Activated naive CD8-positive, alpha-beta T cell treated with anti-CD3 and anti-CD28 coated beads, Interleukin-2, amount 10 ng/mL, durations not matched to agents 7 days and 5 days (primary cell): ENCODE measurements at regions not wholly inside any gene's neighbourhood (a gene's known extent, or its start where the extent isn't known, plus 50 kb on each side); places are given as distances from the start of the nearest gene placed in this dataset.

Experiments
- ATAC-seq: fragments of 150-1000 bp; cut with Tn5 transposase; one replicate; pipeline ENCODE4 v1.10.0; 2021; ENCODE audit warnings: low read depth, moderate library complexity
- POLR2A ChIA-PET: fragments of 350-600 bp; sonication (Branson Sonifier 250); formaldehyde crosslinking; loops from one replicate; lab custom pipeline; 2021; ENCODE audit warnings: antibody characterized with exemption; lab: Charles Lee
- DNase-seq: peaks from one replicate; pipeline ENCODE4 v3.0.0; 2021
- H3K27ac Mint-ChIP-seq: one replicate; pipeline ENCODE4 v1.8.0; 2022; ENCODE audit warnings: mild to moderate bottlenecking, mixed read lengths
- H3K27me3 Mint-ChIP-seq: one replicate; pipeline ENCODE4 v1.8.0; 2022; ENCODE audit warnings: mild to moderate bottlenecking, moderate library complexity, mixed read lengths
- H3K36me3 Mint-ChIP-seq: one replicate; pipeline ENCODE4 v1.8.0; 2021; ENCODE audit warnings: mild to moderate bottlenecking, mixed read lengths
- H3K4me1 Mint-ChIP-seq: one replicate; pipeline ENCODE4 v1.8.0; 2021; ENCODE audit warnings: mixed read lengths
- H3K4me3 Mint-ChIP-seq: one replicate; pipeline ENCODE4 v1.8.0; 2022; ENCODE audit warnings: mild to moderate bottlenecking, moderate library complexity, mixed read lengths
- H3K9me3 Mint-ChIP-seq: one replicate; pipeline ENCODE4 v1.8.0; 2021; ENCODE audit warnings: mixed read lengths

DNA sequence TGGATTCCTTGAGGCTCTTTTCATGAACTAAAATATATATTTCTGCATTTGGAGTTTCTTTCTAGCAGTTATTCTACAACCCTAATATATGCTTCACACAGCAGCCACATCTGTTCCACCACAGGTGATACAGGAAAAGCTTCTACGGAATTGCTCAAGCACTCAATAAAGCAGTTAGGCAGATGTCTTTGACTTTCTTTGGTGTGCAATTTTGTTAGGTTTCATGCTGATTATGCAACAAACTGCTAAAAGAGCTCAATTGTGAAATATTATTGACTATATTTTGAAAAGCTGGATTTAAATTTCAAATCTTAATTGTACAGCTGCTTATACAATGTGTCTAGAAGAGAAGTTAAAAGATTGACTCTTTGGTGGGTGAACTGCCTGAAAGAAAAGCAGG, 1055.6 kb upstream of the FBXO33 start:
- DNase-seq = no peak
- H3K27ac Mint-ChIP-seq = no peak overlapping the region
- no peak for ATAC-seq

DNA sequence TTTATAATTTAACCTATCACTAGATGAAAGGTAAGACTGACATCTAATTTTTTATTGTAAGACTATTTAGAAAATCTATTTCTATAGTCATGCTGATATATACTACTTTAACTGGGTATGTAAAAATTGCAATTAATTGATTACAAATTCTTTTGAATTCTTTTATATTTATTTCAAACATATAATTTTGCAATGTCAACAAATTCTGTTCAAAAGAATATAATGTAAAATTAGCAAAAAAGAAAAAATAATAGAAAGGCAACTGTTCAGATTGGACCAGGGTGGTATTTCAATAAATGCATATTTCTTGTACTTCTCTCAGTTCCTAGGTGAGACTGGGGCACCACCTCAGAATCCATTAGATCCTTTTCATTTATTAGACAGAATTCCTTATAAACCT, 1053.5 kb upstream of the FBXO33 start:
- POLR2A ChIA-PET = no interaction called here
- Mint-ChIP-seq H3K4me3 (no peak overlapping the region), H3K36me3 (no peaks in the 10 kb centered on the region), H3K27me3 (no peaks in the 10 kb centered on the region), H3K9me3 (peaks cover 2% of the 10 kb centered on the region), H3K27ac (no peak overlapping the region), H3K4me1 (no peaks in the 10 kb centered on the region)
- DNase-seq (no peak), ATAC-seq (no peak)

More for the DNA sequence above, 1055.6 kb upstream of the FBXO33 start:
- H3K4me3 Mint-ChIP-seq = no peak overlapping the region
- H3K9me3 Mint-ChIP-seq = peaks cover 2% of the 10 kb centered on the region
- H3K27me3 Mint-ChIP-seq = no peaks in the 10 kb centered on the region
- no peaks in the 10 kb centered on the region for H3K36me3 Mint-ChIP-seq
- POLR2A ChIA-PET = no interaction called here
- no peaks in the 10 kb centered on the region for H3K4me1 Mint-ChIP-seq

DNA sequence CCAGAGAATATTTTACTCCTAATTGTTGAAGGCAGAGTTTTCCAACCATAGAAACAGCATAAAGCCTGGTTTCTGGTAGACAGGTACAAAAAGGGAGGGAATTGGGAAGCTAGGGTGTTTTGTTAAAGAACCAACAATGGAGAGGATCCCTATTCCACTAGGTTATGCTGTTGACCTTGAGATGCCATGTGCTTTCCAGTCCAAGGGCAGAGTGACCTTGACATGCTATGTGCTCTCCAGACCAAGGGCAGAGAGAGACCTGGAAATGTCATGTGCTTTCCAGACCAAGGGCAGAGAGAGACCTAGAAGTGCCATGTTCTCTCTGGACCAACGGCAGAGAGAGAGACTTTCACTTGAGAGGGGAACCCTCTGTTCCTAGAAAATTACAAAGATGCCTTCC, 1043.8 kb upstream of the FBXO33 start:
- Mint-ChIP-seq H3K36me3 (no peaks in the 10 kb centered on the region), H3K27me3 (no peaks in the 10 kb centered on the region), H3K9me3 (peaks cover 20% of the 10 kb centered on the region), H3K4me1 (no peaks in the 10 kb centered on the region), H3K4me3 (no peak overlapping the region), H3K27ac (no peak overlapping the region)
- ATAC-seq = no peak
- POLR2A ChIA-PET = no interaction called here
- DNase-seq = no peak

DNA sequence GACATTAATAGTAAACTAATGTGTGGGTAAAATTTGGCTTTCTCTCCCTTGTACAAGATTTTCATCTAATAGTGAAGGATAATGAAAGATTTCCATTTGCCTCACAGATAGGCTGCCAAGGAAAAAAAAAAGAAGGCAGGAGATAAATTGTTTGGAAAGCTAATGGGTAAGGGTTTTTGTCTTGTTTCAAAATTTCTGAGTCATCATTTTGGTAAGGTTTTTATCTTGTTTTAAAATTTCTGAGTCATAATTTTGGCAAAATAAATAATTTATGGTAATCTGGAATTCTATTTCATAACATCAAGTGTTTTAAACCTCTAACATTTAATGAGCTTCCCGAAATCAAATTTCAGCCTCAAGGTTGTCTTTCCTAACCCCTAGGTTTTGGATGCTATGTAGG, 1035.7 kb upstream of the FBXO33 start:
- Mint-ChIP-seq H3K9me3 (peaks cover 15% of the 10 kb centered on the region), H3K4me3 (no peak overlapping the region), H3K27me3 (no peaks in the 10 kb centered on the region), H3K27ac (no peak overlapping the region), H3K36me3 (no peaks in the 10 kb centered on the region), H3K4me1 (no peaks in the 10 kb centered on the region)
- no peak for DNase-seq
- POLR2A ChIA-PET = no interaction called here
- ATAC-seq = no peak

DNA sequence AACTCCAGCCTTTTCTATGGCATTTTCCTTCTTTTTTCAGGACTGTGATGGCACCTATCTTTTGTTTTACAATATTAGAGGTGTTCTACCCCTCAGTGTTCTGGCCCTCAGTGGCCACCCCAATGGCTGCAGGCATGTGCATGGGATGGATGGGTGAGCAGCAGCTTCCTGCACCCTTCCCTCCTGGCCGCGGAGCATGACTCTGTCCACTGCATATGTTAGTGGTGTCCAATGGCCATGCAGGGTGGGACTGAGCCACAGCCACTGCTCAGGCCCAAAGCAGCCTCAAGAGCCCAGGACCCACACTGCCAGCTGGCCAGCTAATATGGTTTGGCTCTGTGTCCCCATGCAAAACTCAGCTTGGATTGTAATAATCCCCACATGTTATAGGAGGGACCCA, 1032.3 kb upstream of the FBXO33 start:
- no peak for ATAC-seq
- H3K4me3 Mint-ChIP-seq = no peak overlapping the region
- H3K27ac Mint-ChIP-seq = no peak overlapping the region
- POLR2A ChIA-PET = no interaction called here
- no peaks in the 10 kb centered on the region for H3K4me1 Mint-ChIP-seq
- H3K27me3 Mint-ChIP-seq = no peaks in the 10 kb centered on the region
- H3K36me3 Mint-ChIP-seq = no peaks in the 10 kb centered on the region
- DNase-seq = no peak
- peaks cover 9% of the 10 kb centered on the region for H3K9me3 Mint-ChIP-seq

DNA sequence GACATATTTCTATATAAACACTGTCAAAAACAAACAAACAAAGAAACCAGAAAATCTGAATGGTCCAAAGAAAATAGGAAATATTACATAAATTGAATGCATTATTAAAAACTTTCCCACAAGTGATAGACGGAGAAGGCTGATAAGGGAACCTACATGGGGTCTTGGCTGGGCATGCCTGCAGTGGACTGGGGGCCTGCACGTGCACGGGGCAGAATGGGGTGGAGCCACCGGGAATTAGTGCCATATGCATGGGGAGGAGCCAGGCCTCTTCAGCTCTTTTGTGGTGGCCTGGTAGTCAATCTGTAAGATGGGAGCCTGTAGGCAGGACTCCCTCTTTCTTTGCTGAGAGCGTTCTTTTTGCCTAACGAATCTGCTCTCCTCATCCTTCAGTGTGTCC, 1031.7 kb upstream of the FBXO33 start:
- Mint-ChIP-seq H3K27me3 (no peaks in the 10 kb centered on the region), H3K4me1 (no peaks in the 10 kb centered on the region), H3K36me3 (no peaks in the 10 kb centered on the region), H3K27ac (no peak overlapping the region), H3K4me3 (no peak overlapping the region), H3K9me3 (peaks cover 9% of the 10 kb centered on the region)
- no peak for ATAC-seq
- no peak for DNase-seq
- POLR2A ChIA-PET = no interaction called here

DNA sequence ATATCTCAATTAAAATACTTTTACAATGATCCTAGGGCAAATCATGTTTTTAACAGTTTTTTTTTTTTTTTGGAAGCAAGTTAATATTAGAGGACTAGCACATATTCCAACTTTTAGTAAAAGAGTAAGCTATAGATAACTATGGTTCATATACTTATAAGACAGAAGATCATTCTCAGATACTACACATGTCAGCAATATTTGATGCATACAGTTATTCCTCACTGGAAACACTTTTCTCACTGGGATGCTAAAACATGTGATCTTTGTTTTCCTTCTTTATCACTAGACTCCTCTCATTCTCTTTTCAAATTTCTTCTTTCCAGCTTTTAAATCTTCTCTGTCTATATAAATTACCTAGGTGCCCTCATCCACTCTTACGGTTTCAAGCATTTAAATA, 1020.4 kb upstream of the FBXO33 start:
- no peaks in the 10 kb centered on the region for H3K36me3 Mint-ChIP-seq

DNA sequence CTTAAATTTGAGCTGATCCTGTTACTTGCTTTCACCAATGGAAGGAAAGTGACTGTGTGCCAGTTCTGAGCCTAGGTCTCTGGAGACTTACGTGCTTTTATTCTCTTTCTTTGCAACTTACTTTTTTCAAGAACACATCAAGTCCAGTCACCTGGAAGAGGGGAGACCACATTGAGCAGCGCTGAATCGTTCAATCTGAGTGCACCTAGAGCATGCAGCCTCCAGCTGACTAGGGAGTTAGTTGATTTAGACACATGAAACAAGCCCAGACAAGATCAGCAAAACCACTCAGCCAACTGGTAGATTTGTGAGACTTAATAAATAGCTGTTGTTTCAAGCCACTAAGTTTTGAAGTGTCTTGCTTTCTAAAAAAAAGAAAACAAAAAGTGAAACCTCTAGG, 1014.8 kb upstream of the FBXO33 start:
- no peaks in the 10 kb centered on the region for H3K36me3 Mint-ChIP-seq
- POLR2A ChIA-PET = no interaction called here
- no peak overlapping the region for H3K4me3 Mint-ChIP-seq
- H3K4me1 Mint-ChIP-seq = no peaks in the 10 kb centered on the region
- DNase-seq (no peak), ATAC-seq (no peak)
- no peak overlapping the region for H3K27ac Mint-ChIP-seq
- peaks cover 2% of the 10 kb centered on the region for H3K9me3 Mint-ChIP-seq
- no peaks in the 10 kb centered on the region for H3K27me3 Mint-ChIP-seq

More for the DNA sequence above, 1020.4 kb upstream of the FBXO33 start:
- H3K4me3 Mint-ChIP-seq = no peak overlapping the region
- H3K27me3 Mint-ChIP-seq = no peaks in the 10 kb centered on the region
- no peak for ATAC-seq
- H3K27ac Mint-ChIP-seq = no peak overlapping the region
- POLR2A ChIA-PET = no interaction called here
- no peaks in the 10 kb centered on the region for H3K4me1 Mint-ChIP-seq
- no peaks in the 10 kb centered on the region for H3K9me3 Mint-ChIP-seq
- DNase-seq = no peak

DNA sequence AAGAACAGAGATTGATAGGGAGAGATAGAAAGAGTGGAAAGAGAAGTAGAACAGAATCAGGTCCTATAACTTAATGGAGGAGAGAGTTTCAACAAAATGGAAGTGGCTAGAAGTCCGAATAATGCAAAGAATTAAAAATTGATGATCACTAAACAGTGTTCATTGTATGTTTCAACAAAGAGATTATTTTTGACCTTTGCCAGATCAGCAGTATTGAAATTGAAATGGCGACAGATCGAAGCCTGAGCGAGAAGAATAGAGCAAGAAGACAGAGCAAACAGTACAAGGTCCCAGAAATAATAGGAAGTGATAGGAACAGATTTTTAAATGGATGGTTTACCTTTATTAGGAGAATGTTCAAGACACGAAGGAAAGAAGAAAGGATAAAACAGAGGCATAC, 1012.8 kb upstream of the FBXO33 start:
- no peak for ATAC-seq
- Mint-ChIP-seq H3K4me3 (no peak overlapping the region), H3K4me1 (no peaks in the 10 kb centered on the region), H3K9me3 (peaks cover 2% of the 10 kb centered on the region), H3K36me3 (no peaks in the 10 kb centered on the region), H3K27ac (no peak overlapping the region), H3K27me3 (no peaks in the 10 kb centered on the region)
- no peak for DNase-seq
- POLR2A ChIA-PET = no interaction called here

DNA sequence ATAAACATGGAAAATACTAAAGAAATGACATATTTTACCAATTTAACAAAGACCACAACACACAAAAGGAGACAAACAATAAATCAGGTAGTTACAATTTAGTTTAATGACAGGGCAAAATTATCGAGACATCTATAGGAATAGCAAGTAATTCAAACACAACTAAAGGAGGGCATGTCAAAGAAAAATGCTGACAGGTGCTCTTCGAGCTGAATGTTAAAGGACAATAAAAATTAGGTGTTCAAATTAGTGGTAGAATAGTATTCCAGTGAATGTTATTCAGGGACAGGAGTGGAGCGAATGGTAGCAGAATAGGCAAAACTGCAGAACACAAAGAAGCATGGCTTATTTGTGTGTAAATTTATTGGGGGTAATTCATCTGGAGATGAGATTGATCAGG, 1004.3 kb upstream of the FBXO33 start:
- Mint-ChIP-seq H3K9me3 (peaks cover 1% of the 10 kb centered on the region), H3K36me3 (no peaks in the 10 kb centered on the region), H3K27me3 (no peaks in the 10 kb centered on the region), H3K4me3 (no peak overlapping the region), H3K27ac (no peak overlapping the region), H3K4me1 (no peaks in the 10 kb centered on the region)
- ATAC-seq = no peak
- POLR2A ChIA-PET = no interaction called here
- DNase-seq = no peak

DNA sequence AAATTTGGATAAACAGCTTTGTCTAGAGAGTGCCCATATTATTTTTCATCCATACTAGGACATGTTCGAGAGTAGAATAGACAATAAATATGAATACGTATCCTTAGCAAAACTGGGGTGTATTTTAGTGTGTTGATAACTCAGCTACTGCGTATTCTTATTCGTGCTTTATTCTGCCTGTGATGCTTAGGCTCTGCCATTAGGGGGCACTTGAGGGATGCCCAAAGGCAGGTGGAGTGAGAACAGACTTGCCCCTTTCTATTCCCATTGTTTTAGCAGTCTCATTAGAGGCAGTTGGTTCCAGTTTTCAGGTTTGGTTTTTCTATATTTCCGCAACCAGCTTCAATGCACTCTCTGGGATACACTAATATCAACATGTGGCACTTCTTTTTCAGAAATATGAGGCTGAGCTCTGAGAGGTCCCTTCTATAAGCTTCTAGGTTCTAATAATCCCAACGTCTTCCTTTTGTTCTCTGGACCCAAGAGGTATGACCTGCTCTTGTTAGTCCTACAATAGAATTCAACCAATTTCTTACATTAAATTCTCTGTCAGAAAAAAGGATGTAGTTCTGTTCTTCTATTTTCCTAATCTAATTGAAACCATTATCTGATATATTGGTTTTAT, 985.7 kb upstream of the FBXO33 start:
- ATAC-seq (no peak), DNase-seq (no peak)
- Mint-ChIP-seq H3K36me3 (no peaks in the 10 kb centered on the region), H3K4me1 (no peaks in the 10 kb centered on the region), H3K27me3 (no peaks in the 10 kb centered on the region), H3K4me3 (no peak overlapping the region), H3K9me3 (no peaks in the 10 kb centered on the region), H3K27ac (no peak overlapping the region)
- POLR2A ChIA-PET = no interaction called here

DNA sequence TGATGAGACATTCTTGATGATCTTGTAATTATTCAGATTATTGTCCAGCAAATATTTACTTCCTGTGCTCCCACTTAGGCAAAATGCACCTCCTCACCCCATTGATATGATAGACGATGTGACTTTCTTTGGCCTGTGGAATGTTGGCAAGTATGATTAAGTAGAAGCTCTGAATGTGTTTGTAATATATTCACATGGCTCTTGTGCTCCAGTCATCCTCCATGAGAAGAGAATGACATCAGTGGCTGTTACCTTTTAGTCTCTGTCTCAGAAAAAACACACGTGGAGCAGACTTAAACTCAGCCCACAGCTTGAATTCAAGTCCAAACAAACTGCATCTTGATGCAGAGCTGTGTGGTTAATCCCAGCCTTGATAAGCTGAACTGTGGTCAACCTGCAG, 984.3 kb upstream of the FBXO33 start:
- Mint-ChIP-seq H3K27me3 (no peaks in the 10 kb centered on the region), H3K4me1 (no peaks in the 10 kb centered on the region), H3K27ac (no peak overlapping the region), H3K4me3 (no peak overlapping the region), H3K9me3 (no peaks in the 10 kb centered on the region), H3K36me3 (no peaks in the 10 kb centered on the region)
- no peak for ATAC-seq
- DNase-seq = no peak
- POLR2A ChIA-PET = no interaction called here

DNA sequence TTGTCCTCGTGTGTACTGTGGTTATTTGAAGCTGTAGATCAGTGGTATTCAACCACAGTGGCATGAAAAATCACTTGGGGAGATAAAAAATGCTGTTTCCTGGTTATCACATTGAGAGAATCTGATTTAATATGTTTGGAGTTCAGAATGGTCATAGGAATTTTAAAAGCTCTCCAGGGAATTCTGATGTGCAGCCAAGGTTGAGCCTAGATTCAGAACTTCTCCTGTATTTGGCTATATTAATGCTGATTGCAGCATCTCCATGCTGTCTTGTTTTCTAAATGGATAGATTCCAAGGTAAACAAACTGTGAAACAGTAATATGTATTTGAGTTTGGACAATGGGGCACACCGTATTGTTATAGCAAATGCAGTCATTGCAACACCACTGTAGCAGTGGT, 982.2 kb upstream of the FBXO33 start:
- Mint-ChIP-seq H3K36me3 (no peaks in the 10 kb centered on the region), H3K27ac (no peak overlapping the region), H3K4me3 (no peak overlapping the region), H3K27me3 (no peaks in the 10 kb centered on the region), H3K9me3 (peaks cover 3% of the 10 kb centered on the region), H3K4me1 (no peaks in the 10 kb centered on the region)
- POLR2A ChIA-PET = no interaction called here
- DNase-seq = no peak
- no peak for ATAC-seq

DNA sequence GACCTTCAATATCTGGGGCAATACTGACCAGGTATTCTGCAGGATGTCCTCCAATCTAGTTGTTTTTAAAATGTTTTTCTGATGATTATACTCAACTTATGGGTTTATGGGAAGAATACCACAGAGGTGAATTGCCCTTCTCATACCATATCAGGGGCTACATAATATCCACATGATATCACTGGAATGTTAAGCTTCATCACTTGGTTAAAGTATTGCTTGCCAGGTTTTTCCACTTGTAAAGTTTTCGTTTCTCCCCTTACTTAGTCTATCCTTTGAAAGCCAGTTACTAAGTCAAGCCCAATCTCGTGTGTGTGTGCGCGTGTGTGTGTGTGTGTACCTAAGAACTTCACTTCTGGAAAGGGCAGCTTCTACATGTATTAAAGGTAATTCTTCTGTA, 980.9 kb upstream of the FBXO33 start:
- ATAC-seq (no peak), DNase-seq (no peak)
- H3K4me1 Mint-ChIP-seq = no peaks in the 10 kb centered on the region
- H3K4me3 Mint-ChIP-seq = no peak overlapping the region
- POLR2A ChIA-PET = no interaction called here
- H3K36me3 Mint-ChIP-seq = no peaks in the 10 kb centered on the region
- H3K9me3 Mint-ChIP-seq = peaks cover 7% of the 10 kb centered on the region
- H3K27ac Mint-ChIP-seq = no peak overlapping the region
- H3K27me3 Mint-ChIP-seq = no peaks in the 10 kb centered on the region

DNA sequence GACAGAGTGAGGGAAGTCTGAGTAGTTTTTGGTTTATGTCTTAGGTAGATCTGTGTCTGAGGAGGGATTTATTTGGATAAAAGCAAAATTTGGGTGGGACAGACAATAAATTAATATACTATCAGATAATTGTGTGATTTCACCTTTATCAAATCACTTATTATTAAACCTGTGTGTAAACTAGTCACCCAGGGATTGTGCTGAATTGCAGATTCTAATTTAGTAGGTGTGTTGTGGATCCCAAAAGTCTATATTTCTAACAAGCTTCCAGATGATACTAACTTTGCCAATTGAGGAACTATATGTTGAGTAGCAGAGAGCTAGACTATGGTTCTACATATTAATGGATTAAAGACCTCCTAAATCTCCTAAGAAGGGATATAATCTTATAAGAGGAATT, 978.5 kb upstream of the FBXO33 start:
- ATAC-seq (no peak), DNase-seq (no peak)
- no peak overlapping the region for H3K27ac Mint-ChIP-seq
- no peaks in the 10 kb centered on the region for H3K27me3 Mint-ChIP-seq
- H3K4me1 Mint-ChIP-seq = no peaks in the 10 kb centered on the region
- POLR2A ChIA-PET = no interaction called here
- H3K9me3 Mint-ChIP-seq = peaks cover 15% of the 10 kb centered on the region
- no peaks in the 10 kb centered on the region for H3K36me3 Mint-ChIP-seq
- no peak overlapping the region for H3K4me3 Mint-ChIP-seq
